Tibial nerve (tissue), 4 donors: ENCODE measurements at regions not wholly inside any gene's neighbourhood (a gene's known extent, or its start where the extent isn't known, plus 50 kb on each side); places are given as distances from the start of the nearest gene placed in this dataset.

Experiments used
- DNase-seq, 2 donors: peaks; one replicate each; pipeline ENCODE4 v3.0.0-alpha.2; 2019; ENCODE audit warnings: low spot score in 2 of 2
- H3K27ac ChIP-seq, 4 donors: fragments of 200-600 bp; sonication (generic) in 3 of 4; one replicate each; pipeline ENCODE4 v1.5.1; 2017 to 2019; ENCODE audit warnings: mild to moderate bottlenecking in 1 of 4
- H3K27me3 ChIP-seq, 2 donors: fragments of 200-600 bp; sonication (generic) in 1 of 2; one replicate each; pipeline versions ENCODE4 v1.5.1 to v1.6.0; 2017 to 2019
- H3K36me3 ChIP-seq, 3 donors: fragments of 200-600 bp; sonication (generic); one replicate each; pipeline ENCODE4 v1.5.1; 2018 to 2019
- H3K4me1 ChIP-seq, 4 donors: fragments of 200-600 bp; sonication (generic) in 3 of 4; one replicate each; pipeline ENCODE4 v1.5.1; 2017 to 2019
- H3K4me3 ChIP-seq, 4 donors: fragments of 200-600 bp; sonication (generic) in 3 of 4; one replicate each; pipeline ENCODE4 v1.5.1; 2017 to 2019; ENCODE audit warnings: mild to moderate bottlenecking in 1 of 4, moderate library complexity in 1 of 4
- H3K9me3 ChIP-seq, 4 donors: fragments of 200-600 bp; sonication (generic) in 3 of 4; one replicate each; pipeline ENCODE4 v1.5.1; 2017 to 2019
- EP300 ChIP-seq, 2 donors: sonication (generic); formaldehyde crosslinking; IDR thresholded peaks; one replicate each; pipeline ENCODE4 v1.6.1; 2017; ENCODE audit warnings: antibody characterized with exemption in 2 of 2, mild to moderate bottlenecking in 1 of 2
- POLR2A ChIP-seq, 2 donors: fragments of 450-650 bp; IDR thresholded peaks; one replicate each; pipeline ENCODE4 v1.6.1; 2017; ENCODE audit warnings: antibody characterized with exemption in 2 of 2, mild to moderate bottlenecking in 2 of 2, moderate library complexity in 2 of 2
- WGBS, 2 donors: methylation state at CpG; one replicate each; pipeline ENCODE4 v1.1.5; 2018; 5-methylcytosine and 5-hydroxymethylcytosine counted together
- TF ChIP-seq, protein P1 (sequence below), 5 experiments: fragments of 200-600 bp in 3 of 5; fragments of 450-650 bp in 2 of 5; sonication (generic) in 3 of 5; IDR thresholded peaks; one replicate each; pipeline ENCODE4 v1.5.1; 2016 to 2019; ENCODE audit warnings: antibody characterized with exemption in 5 of 5, mild to moderate bottlenecking in 3 of 5, moderate library complexity in 2 of 5

DNA sequence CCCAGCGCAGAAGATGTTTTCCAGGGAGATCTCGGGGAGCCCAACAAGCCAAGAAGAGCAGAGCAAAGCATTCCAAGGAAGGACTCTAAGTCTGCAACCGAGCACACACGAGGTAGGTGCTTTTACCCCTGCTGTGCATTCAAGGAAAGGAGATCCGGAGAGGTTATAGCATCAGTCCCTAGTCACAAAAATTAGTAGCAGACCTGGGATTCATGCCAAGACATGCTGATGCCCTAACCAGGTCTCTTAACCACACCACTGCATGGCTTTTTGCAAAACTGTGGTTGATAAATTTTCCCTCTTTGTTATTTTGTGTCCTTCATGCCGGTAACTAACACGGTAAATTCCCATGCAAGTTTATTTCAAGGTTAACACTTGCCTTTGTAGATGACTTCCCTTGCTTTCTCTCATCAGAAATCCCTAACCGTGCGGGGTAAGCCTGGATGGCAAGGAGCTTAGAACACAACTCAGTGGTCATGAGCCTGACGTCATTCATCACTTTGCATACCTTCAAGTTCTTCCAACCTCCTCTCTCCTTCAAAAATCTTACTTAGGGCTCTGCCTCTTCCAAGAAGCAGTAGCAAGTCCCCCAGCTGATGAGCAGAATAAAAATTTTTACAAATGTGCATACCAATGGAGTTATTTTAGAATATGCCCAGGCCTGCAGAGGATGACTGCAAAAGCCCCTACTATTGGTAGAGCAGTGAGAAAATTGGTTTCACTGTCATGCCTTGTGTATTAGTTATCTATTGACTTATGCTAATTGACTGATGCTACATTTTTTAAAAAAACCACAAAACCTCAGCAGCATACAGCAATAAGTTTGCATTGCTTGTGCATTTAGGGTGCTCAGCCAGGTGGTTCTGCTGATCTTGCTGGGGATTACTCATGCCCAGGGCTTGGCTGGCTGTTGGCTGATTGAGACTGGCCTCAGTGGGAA is 465.1 kb downstream of the MN1 start:
- TF ChIP-seq, protein P1, sequence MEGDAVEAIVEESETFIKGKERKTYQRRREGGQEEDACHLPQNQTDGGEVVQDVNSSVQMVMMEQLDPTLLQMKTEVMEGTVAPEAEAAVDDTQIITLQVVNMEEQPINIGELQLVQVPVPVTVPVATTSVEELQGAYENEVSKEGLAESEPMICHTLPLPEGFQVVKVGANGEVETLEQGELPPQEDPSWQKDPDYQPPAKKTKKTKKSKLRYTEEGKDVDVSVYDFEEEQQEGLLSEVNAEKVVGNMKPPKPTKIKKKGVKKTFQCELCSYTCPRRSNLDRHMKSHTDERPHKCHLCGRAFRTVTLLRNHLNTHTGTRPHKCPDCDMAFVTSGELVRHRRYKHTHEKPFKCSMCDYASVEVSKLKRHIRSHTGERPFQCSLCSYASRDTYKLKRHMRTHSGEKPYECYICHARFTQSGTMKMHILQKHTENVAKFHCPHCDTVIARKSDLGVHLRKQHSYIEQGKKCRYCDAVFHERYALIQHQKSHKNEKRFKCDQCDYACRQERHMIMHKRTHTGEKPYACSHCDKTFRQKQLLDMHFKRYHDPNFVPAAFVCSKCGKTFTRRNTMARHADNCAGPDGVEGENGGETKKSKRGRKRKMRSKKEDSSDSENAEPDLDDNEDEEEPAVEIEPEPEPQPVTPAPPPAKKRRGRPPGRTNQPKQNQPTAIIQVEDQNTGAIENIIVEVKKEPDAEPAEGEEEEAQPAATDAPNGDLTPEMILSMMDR (IDR thresholded peaks at IDR 0.05), result no peak
- no peak for TF ChIP-seq EP300 (IDR thresholded peaks at IDR 0.05)
- no peak for TF ChIP-seq POLR2A (IDR thresholded peaks at IDR 0.05)
- Histone ChIP-seq H3K27me3 (peaks cover 0 to 4% of the 10 kb centered on the region in 2 donors), H3K36me3 (no peaks in the 10 kb centered on the region), H3K4me3 (no peak overlapping the region), H3K9me3 (peaks cover 0 to 14% (median 2%) of the 10 kb centered on the region in 4 donors), H3K27ac (no peak overlapping the region), H3K4me1 (no peaks in the 10 kb centered on the region)
- DNase-seq, result no peak
- 69 to 77% methylated on average over 10 of the region's 10 CpGs for WGBS, 2 donors

DNA sequence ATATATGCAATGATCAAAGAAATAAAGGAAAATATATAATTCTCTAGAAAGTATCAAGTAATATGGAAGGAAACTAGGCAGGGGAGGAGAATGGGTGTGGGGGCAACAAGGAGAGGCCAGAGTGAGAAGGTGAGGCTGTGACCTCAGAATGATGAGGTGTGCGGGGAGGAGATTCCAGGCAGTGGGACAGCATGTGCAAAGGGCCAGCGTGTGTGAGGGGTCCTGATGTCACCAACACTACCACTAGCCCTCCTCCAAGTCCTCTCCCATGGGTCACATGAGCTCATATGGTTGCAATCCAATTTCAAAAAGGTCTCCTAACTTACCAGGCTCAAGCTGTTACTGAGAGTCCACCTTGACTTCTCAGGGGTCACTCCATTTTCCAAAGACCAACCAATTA is 463.9 kb downstream of the MN1 start:
- no peak for DNase-seq
- 89 to 90% methylated on average over 2 of the region's 2 CpGs for whole genome bisulfite sequencing, 2 donors
- H3K27me3 ChIP-seq, result no peaks in the 10 kb centered on the region
- no peak overlapping the region for H3K27ac ChIP-seq
- TF ChIP-seq, protein P1 (IDR thresholded peaks at IDR 0.05), result no peak
- no peak for TF ChIP-seq EP300 (IDR thresholded peaks at IDR 0.05)
- no peak for TF ChIP-seq POLR2A (IDR thresholded peaks at IDR 0.05)
- peaks cover 0 to 26% (median 3%) of the 10 kb centered on the region in 4 donors for H3K9me3 ChIP-seq
- H3K36me3 ChIP-seq, result no peaks in the 10 kb centered on the region
- no peak overlapping the region for H3K4me3 ChIP-seq
- no peaks in the 10 kb centered on the region for H3K4me1 ChIP-seq

DNA sequence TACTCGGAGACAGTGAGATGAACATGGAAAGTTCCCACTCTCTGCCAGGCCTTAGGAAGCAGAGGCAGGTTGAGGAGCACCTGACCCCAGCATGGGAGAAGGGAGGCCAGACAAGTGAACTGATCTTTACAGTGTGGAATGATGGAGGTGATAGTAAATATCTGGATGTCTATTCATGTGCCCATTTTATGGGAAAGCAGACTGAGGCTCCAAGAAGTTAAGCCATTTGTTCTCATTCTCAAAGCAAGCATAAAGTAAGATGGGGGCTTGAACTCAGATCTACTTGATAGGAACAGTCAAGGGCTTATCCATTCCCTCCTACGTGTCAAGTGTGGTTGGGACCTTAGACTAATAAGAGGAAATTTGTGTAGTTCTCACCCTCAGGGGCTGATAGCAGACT is 461.5 kb downstream of the MN1 start:
- no peak overlapping the region for H3K27ac ChIP-seq
- TF ChIP-seq POLR2A (IDR thresholded peaks at IDR 0.05), result no peak
- TF ChIP-seq, protein P1 (IDR thresholded peaks at IDR 0.05), result no peak
- no peak for TF ChIP-seq EP300 (IDR thresholded peaks at IDR 0.05)
- 85 to 88% methylated on average over 2 of the region's 2 CpGs for WGBS, 2 donors
- peak in 1 of 2 donors; percentile 2 for DNase-seq
- no peaks in the 10 kb centered on the region for H3K27me3 ChIP-seq
- H3K4me1 ChIP-seq, result no peaks in the 10 kb centered on the region
- H3K4me3 ChIP-seq, result no peak overlapping the region
- H3K9me3 ChIP-seq, result peaks cover 0 to 30% (median 1%) of the 10 kb centered on the region in 4 donors
- no peaks in the 10 kb centered on the region for H3K36me3 ChIP-seq

DNA sequence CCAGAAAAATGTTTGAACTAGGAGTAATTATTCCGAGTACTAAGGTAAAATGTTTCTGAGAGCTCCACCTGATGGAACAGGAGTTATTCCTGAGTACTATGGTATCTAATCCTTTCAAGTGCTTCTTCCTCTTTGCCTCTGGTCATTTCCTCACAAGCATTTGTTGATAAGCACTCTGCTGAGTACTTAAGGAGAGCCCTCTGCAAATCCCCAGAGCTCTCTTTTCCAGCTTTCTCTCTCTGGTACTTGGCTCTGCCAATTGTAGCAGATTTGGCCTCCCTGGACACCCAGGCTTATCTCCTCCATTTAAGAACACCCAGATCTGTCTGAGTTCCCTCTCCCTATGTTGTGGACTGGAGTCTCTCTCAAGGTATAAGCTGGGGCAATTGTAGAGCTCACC is 457.0 kb downstream of the MN1 start:
- H3K27ac ChIP-seq, result no peak overlapping the region
- TF ChIP-seq POLR2A (IDR thresholded peaks at IDR 0.05), result no peak
- no peaks in the 10 kb centered on the region for H3K27me3 ChIP-seq
- no peaks in the 10 kb centered on the region for H3K4me1 ChIP-seq
- H3K9me3 ChIP-seq, result peaks cover 0 to 39% (median 2%) of the 10 kb centered on the region in 4 donors
- no peak for DNase-seq
- WGBS, 2 donors, result 93 to 94% methylated on average over 1 of the region's 1 CpG
- no peak overlapping the region for H3K4me3 ChIP-seq
- H3K36me3 ChIP-seq, result no peaks in the 10 kb centered on the region

DNA sequence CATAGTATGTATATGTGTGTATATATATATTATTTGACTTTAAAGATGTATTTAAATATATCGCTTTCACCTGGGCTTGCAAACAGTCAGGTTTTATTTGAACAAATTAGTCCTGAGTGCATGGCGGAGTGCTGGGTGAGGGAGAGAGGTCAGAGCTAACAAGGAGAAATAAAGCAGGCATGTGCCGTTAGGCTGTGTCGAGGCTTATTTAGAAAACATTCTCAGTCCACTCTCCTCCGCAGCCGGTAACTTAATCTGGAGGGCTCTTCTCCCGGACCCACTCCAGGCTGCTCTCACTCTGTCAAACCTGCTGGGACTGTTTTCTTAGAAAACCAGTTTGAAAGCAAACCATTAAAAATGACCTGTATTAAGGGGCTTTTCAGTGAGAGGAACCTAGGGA is 455.9 kb downstream of the MN1 start:
- Histone ChIP-seq H3K36me3 (no peaks in the 10 kb centered on the region), H3K9me3 (peaks cover 0 to 46% (median 8%) of the 10 kb centered on the region in 4 donors), H3K4me3 (no peak overlapping the region), H3K27ac (no peak overlapping the region), H3K27me3 (no peaks in the 10 kb centered on the region), H3K4me1 (no peaks in the 10 kb centered on the region)
- 64 to 76% methylated on average over 7 of the region's 7 CpGs for WGBS, 2 donors
- no peak for DNase-seq
- TF ChIP-seq EP300 (IDR thresholded peaks at IDR 0.05) (no peak), POLR2A (IDR thresholded peaks at IDR 0.05) (no peak)
- TF ChIP-seq, protein P1 (IDR thresholded peaks at IDR 0.05), result no peak
